ENCODE measurements at regions not wholly inside any gene's neighbourhood (a gene's known extent, or its start where the extent isn't known, plus 50 kb on each side); places are given as distances from the start of the nearest gene placed in this dataset.
"Not testable (repeated sequence)": the region's sequence is repeated elsewhere in the genome, so short reads cannot be mapped to it uniquely, and the experiment has no call there.

DNA sequence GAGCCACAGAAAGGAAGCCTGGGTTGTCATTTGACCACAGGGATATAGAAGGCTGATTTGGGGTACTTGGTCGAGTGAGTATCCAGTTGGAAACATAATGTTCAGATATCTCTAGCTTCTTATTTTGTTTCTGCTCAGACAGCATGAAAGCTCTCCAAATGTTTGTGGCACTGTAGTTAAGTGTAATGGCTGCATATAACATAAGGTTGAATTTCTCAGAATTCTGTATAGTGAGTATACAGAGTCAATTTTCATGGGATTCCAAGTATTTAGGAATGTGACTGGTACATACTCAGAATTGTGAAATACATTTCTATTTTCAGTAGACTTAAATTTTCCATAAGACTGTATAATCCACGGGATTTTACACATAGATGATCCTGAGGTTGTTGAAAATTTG, 2102.1 kb upstream of the RAG2 start:
- no peak for DNase-seq

DNA sequence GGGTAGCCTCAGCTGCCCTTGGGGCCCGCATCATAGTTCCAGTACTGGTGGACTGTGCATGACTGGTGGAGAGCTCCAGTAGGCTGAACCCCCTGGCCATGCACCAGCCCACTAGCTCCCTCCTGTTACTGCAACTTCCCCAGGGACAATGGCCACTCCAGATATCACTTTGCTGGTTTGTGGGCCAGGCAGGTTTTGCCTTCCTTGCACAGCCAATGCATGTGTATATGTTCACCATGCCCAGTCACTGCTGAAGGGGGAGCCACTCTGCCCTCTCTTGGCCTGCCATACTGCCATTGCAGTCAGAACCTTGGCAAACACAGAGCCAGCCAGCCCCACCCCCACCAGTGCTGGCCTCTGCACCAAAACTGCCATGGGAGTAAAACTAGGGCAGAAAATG, 2095.3 kb upstream of the RAG2 start:
- DNase-seq, result no peak

DNA sequence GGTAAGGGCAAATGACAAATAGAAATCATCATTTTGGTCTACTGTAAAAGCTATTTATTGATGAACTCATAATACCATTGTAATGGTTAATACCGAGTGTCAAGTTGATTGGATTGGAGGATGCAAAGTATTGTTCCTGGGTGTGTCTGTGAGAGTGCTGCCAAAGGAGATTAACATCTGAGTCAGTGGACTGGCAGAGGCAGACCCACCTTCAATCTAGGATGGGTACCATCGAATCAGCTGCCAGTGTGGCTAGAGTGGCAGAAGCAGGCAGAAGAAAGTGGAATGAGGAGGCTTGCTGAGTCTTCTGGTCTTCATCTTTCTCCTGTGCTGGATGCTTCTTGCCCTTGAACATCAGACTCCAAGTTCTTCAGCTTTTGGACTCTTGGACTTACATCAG, 2092.2 kb upstream of the RAG2 start:
- DNase-seq, result not testable (repeated sequence)

DNA sequence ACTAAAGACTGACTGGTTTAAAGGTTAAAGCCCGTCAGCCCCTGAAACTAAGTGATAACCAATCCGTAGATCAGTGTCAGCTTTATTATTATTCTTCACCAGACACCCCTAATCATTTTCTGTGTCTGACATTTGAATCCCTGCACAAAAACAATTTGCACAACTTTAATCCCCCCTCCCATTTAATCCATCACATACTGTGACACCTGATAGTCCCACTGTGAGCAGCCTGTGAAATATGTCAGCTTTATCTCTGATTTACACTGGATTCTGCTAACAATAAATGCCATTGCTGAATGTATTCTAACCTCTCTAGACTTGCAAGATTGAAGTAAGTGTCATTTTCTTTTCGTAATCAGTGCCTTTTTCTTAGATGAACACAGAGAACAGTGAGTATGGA, 2089.0 kb upstream of the RAG2 start:
- no peak for DNase-seq

DNA sequence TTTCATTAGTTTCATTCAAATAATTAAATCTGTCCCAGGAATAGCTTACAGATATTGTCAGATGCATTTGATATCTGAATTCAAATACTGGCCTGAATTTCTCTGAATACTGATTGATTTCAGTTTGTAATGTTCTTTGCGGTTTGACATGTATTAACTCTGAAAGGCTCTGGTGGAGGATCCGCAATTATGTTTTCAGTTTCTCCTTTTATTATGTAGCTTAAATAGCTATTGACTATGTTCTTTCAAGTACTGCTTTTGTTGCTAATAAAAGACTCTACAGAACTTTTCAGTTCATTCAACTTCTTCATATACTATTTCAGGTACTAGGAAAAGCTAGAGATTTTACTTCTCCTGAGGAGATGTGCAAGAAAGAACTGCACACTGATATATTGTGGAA, 2085.4 kb upstream of the RAG2 start:
- DNase-seq, result no peak

DNA sequence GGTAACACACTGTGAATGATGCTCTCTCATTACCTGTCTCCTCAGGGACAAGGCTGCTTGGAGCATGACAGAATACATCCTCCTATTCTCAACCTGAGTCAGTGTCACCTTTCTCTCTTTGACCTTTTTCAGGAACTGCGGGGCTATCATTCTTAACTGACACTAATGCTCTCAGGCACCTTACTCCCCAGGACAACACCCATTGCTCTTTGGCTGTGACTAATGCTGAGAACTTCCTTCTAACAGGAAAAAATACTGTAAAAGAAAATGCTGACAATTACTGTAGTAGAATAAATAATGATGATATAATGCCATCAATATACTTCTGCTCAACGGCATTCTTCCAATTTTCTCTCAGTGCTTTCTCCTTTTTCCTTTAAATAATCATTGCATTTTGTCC, 2082.7 kb upstream of the RAG2 start:
- no peak for DNase-seq

DNA sequence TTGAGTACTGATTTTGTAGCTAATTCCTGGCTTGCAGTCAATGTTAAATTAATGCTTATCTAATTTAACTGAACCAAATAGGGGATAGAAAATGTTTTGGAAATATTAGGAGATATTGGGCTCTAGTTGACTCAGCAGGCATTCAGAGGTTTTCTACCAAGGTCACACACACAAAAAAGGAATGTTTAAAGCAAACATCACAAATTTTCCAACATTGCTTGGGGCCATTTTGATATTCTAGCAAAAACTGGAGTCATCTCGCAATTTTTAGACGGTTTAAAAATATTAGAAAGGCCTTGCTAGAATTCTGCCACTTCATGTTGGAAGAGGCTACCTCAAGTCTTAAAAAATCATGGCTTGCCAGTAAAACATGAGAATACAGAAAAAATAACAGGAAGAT, 2082.1 kb upstream of the RAG2 start:
- DNase-seq, result no peak

DNA sequence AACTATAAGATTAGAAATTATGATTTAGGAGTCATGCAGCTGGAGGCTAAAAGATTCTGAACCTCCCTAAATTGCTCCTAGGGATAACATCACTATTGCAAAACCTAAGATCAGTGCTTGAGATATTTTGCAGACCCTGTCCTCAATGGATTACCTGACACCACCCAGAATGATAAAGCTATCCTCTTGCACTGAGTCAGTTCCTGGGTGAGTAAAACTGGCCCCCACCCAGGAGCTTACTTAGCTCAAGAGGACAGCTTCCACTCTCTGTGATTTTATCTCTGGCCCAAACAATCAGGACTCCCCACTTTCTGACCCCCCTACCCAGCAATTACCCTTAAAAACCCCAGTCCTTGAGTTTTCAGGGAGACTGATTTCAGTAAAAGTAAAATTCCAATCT, 2074.4 kb upstream of the RAG2 start:
- no peak for DNase-seq

DNA sequence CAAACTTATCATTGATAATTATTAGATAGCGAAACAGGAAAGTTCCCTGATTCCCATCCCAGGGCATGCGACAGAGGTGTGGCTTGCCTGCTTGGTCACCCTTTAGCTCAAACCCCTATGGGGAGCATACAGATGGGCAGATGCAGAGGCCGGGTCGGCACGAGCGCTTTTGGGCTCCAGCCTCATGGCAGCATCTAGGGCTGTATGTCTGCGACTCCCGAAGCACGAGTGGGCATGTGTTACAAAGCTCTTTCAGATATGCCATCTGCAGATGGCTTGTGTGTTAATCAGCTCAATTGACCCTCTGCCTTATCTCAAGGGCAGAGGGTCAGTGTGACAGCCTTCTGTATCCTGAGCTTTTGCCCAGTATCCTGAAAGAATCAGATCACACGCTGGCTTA, 2069.3 kb upstream of the RAG2 start:
- DNase-seq, result no peak

DNA sequence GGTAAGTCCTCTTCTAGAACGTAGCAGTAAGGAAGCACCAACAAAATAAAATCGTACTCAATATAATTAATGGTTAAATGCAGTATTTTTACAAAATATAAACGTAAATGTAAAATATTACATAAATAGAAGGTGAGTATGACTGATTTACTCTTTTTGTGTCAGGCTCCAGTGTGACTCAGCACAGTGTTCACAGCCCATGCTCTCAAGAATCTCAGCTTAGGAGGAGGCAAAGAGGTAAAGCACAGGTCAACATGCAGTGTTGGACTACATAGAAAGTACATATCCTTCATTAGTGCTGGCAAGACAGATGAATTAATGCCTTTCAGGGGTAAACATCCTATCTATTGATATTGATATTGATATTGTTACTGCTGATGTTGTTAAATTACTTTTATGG, 2050.6 kb upstream of the RAG2 start:
- DNase-seq, result no peak

DNA sequence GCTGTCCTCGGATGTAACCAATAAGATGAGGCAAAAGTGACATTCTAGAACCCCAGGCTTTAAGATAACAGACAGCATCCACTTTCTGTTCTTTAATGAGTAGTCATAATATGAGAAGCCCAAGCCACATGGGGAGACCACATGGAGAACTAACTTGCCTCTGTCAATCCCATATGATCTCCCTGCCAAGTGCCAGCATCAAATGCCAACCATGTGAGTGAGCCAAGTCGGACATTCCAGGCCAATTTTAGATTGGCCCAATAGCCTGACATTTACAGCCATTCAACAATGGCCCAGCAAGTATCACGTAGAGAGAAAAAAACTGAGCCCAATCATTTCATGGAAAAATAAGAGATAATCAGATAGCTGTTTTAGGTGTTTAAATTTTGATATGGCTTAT, 2048.3 kb upstream of the RAG2 start:
- no peak for DNase-seq

DNA sequence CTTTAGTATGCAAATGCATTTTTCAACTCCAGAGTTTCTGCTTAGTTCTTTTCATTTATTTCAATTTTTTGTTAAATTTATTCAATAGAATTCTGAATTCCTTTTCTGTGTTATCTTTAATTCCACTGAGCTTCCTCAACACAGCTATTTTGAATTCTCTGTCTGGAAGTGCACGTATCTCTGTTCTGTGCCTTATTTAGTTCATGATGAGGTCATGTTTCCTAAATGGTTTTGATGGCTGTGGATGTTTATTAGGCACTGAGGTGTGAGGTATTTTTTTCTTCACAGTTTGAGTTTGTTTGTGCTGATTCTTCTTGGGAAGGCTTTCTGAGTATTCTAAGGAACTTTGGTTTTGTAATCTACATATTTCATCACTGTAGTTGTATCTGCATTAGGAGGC, 2042.8 kb upstream of the RAG2 start:
- no peak for DNase-seq

DNA sequence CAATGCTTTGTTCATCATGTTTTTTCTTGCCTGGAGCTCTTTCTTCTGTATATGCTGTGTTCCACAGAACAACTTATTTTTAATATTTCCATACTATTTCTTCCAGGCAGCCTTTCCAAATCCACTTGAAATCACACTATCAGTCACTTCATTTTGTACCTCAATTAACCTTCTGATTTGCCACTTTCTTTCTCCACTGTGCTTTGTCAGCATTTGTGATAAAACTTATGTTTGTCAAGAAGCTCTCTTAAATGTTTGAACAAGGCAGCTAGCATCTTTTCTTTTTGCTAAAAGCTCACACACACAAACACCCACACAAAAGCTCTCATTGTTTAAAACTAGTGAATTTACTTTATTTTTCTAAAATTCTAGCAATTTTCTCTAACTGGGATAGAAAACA, 2014.7 kb upstream of the RAG2 start:
- no peak for DNase-seq

DNA sequence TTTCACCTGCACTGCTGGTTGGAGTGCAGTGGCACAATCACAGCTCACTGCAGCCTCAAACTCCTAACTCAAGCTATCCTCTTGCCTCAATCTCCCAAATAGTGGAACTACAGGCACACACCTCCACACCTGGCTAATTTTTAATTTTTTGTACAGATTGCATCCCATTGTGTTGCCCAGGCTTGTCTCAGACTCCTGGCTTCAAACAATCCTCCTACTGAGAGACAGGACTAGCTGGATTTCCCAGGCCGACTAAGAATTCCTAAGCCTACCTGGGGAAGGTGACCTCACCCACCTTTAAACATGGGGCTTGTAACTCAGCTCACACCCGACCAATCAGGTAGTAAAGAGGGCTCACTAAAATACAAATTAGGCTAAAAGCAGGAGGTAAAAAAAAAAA, 2003.3 kb upstream of the RAG2 start:
- not testable (repeated sequence) for DNase-seq

DNA sequence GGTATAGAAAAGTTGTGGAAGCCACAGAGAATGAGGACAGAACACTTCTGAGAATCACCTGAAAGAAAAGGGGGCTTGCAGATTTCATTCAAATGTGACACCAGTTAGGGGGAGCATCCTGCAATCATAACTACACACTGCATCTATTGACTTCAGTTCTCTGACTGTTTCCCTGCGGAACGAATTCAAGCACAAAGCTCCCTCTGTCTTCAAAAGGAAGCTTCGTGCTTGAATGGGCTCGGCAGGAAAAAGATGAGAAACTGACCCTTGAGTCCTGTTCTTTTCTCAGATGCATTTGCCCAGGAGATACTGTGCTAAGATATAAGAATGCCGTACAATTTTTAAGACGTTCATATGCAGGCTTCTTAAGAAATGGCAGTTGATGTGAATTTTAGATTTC, 2000.4 kb upstream of the RAG2 start:
- DNase-seq, result no peak

DNA sequence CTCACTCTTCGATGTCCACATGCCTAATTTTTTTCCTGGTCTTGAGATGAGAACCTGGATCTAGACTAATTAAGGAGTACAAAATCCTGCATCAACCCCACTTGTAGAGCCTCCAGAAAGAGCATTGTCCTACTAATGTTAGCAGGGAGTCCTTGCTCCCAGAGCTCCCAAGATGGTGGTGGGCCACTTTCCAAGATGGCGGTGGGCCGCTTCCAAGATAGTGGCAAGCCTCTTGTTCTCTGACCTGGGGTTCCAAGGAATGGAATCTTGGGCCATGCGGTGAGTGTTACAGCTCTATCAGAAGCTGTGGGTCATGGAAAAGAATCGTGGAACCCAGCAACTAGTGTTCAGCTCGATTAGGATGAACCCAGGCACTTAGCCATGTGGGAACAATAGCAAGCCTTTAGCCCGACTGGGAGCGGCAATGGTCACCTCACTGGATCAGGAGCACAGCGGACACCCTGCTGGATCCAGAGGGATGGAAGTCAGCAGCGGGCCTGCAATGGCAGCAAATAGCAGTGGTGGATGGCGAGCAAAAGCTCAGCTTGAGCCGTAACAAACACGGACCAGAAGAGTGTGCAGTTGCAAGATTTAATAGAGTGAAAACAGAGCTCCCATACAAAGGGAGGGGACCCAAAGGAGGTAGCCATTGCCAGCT, 1997.5 kb upstream of the RAG2 start:
- not testable (repeated sequence) for DNase-seq

DNA sequence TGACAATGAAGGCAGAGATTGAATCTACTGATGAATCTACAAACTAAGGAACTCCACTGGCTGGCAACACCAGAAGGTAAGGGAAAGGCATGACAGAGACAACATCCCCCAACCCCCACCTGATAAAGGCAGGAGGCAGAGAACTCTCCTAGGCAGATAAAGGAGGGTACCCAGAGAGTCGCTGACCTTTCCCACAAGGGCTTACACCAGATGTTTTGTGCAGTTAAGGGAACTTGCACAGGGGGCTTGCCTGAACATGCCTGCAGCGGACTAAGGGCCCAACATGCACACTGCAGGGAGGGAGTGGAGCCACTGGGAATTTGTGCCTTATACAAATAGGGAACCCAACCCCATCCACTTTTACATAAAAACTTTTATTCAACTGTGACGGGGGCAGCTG, 1996.9 kb upstream of the RAG2 start:
- no peak for DNase-seq

DNA sequence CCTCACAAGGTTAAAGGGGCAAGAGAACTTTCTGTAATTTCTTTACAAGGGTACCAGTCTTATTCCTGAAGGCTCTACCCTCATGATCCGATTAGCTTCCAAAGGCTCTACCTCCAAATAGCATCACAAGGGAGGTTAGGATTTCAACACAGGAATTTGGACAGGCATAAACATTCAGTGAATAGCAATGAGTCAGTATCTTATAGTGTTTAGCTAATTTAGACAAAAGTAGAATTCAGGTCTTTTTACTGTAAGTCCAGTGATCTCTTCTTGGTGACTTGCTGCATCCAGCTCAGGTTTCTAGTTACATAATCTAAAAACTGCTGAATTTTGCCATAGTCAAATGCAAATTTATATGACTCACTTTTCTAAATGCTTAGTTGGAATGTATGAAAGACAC, 1995.6 kb upstream of the RAG2 start:
- DNase-seq, result peak; percentile 46

DNA sequence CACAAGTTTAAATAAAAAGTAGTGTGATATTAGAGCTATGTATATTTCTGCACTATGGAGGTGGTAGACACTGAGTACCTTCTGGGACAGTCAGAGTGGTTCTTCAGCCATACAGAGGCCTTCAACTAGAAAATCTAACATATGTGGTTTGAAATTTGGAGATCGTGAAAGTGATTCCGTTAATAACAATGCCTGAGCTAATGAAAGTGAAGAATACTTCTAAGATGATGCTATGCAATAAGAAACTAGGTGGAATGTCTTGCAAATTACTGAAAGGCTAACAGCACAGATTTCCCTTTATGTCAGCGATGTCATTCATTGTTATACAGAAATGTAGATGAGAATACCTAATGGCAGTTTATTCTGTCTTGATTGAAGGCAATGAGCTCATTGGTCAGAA, 1984.7 kb upstream of the RAG2 start:
- DNase-seq, result peak; percentile 4

DNA sequence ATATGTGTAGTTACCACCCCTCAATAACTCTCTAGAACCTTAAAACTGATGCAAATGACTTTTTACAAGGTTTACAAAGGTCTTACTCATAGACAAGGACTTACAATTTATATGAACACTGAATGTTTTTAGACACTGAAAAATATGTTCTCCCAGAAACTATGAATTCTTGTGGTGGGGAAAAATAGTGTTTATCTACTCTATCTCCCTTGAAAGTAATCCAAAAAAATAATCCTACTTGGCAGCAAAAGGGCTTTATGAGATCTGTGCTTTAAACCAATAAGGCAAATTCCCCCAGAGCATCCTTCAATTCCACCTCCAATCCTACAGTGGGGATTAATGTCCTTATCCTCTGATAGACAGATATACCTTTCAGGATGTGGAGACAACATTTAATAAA, 1984.1 kb upstream of the RAG2 start:
- peak; percentile 58 for DNase-seq

DNA sequence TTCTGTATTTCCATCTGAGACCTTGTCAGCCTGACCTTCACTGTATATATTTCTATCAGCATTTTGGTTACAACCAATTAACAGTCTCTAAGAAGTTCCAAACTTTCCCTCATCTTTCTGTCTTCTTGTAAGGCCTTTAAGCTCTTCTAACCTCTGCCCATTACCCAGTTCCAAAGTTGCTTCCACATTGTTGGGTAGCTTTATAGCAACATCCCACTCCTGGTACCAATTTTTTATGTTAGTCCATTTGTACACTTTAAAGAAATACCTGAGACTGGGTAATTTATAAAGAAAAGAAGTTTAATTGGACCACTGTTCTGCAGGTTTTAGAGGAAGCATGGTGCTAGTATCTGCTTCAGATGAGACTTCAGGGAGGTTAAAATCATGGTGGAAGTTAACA, 1979.7 kb upstream of the RAG2 start:
- no peak for DNase-seq

DNA sequence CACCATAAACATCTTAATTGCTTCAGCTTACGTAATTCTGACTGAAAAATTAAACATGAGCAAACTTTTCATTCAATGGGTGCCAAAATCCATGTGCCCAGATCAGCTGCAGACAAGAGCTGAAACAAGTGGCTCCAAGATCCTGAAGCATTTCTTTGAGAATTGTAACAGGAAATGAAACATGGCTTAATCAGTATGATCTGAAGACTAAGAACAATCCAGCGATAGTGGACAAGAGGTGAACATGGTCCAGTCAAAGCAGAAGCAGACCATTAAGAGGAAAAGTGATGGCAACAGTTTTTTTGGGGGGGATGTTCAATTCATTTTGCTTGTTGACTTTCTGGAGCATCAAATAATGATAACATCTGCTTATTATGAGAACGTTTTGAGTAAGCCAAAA, 1964.5 kb upstream of the RAG2 start:
- DNase-seq, result no peak

DNA sequence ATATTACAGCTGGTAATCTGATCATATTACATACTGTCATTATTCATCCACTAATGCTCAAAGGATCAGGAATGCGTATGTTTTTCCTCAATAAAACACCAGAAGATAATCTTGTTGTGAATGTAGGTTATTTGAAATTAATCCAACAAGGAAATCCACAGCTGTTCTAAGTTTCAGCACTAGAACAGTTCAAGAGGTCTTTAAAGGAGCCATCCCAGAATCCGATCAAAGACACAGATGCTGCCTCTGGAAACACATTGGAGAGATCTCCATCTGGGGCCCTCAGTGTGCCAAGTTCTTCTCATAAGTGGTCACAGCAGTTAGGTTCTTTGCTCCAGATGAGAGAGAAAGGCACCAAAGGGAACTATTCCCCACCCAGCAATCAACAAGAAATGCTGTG, 1955.1 kb upstream of the RAG2 start:
- peak; percentile 47 for DNase-seq

DNA sequence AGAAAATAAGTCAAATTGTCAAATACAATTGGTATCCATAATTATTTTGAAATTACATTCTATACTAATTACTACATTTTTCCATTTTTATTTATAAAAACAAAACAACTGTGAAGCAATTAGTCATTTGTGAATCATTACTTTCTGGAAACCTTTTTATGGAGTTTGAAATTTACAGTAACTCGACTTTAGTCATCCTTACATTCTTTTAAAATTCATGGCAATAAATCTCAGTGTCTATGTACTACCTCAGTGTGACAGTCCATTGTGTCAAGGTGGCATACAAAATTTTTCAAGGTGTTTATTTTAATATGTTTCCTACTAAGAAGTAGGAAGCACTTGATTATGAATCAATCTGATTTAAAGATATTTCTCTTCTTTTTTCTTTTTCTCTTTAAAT, 1949.4 kb upstream of the RAG2 start:
- DNase-seq, result peak; percentile 61

DNA sequence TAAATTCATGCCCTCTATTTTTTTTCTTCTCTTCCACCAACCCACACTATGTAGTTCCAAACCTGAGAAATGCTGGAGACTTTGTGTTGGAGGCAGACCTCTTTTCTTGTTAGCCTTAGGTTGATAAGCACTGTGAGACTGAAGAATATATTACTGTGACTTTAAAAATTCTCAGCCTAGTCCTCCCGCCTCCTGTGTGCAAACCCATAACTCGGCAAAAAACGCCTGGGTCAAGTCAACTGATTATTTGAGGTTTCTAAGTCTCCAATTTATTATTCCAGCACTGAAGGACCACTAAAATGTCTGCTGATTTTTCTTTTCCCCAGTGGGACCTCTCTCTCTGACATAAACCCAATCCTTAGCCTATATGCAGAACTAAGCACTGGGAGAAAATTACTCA, 1946.0 kb upstream of the RAG2 start:
- peak; percentile 34 for DNase-seq

DNA sequence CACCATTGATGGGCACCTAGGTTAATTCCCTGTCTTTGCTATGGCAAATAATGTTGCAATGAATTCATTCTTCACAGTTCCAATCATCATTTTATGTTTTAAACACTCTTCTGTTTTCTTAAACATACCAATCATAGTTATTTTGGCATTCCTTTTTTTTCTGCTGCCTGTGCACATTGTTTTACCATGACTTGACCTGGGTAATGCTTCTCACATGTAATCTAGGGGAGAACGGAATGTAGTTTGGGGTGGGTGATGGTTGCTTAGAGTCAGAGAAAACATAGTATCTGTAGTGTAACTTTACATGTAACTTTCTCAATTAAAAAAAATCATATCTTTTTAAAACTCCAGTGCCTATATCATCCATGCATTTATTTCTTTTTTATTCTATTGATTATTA, 1945.3 kb upstream of the RAG2 start:
- DNase-seq, result peak; percentile 88
